SK-N-SH treated with all-trans-retinoic acid at 6 μM for 48 hours (cell line): ENCODE measurements at regions not wholly inside any gene's neighbourhood (a gene's known extent, or its start where the extent isn't known, plus 50 kb on each side); places are given as distances from the start of the nearest gene placed in this dataset.

Source experiments
- ATAC-seq: fragments of 200-7000 bp; cut with Tn5 transposase; 3 replicates; pipeline ENCODE4 v1.9.1; 2020; ENCODE audit warnings: mild to moderate bottlenecking, moderate library complexity
- BACH2 ChIP-seq: fragments of 250-450 bp; sonication (Bioruptor Pico); IDR thresholded peaks from 2 replicates; pipeline ENCODE4 v1.9.0; 2021; ENCODE audit warnings: mild to moderate bottlenecking, borderline replicate concordance
- CSDC2 ChIP-seq: fragments of 250-450 bp; sonication (Bioruptor Pico); IDR thresholded peaks from 2 replicates; pipeline ENCODE4 v1.5.0; 2020; ENCODE audit warnings: mild to moderate bottlenecking, moderate library complexity
- ESRRG ChIP-seq: fragments of 250-450 bp; sonication (Bioruptor Pico); IDR thresholded peaks from 2 replicates; pipeline ENCODE4 v1.6.1; 2021; ENCODE audit warnings: mild to moderate bottlenecking
- GLIS3 ChIP-seq: fragments of 250-450 bp; sonication (Bioruptor Pico); IDR thresholded peaks from 2 replicates; pipeline ENCODE4 v1.5.0; 2020; ENCODE audit warnings: mild to moderate bottlenecking, moderate library complexity
- ISL1 ChIP-seq: fragments of 250-450 bp; sonication (Bioruptor Pico); IDR thresholded peaks from 2 replicates; pipeline ENCODE4 v2.1.2; 2022; ENCODE audit warnings: mild to moderate bottlenecking, moderate library complexity
- OSR1 ChIP-seq: fragments of 250-450 bp; sonication (Bioruptor Pico); IDR thresholded peaks from 2 replicates; pipeline ENCODE4 v1.8.0; 2022; ENCODE audit warnings: moderate library complexity, mild to moderate bottlenecking, inconsistent platforms
- PATZ1 ChIP-seq: fragments of 250-450 bp; sonication (Bioruptor Pico); IDR thresholded peaks from 2 replicates; pipeline ENCODE4 v1.8.0; 2020; ENCODE audit warnings: mild to moderate bottlenecking, moderate library complexity, borderline replicate concordance
- PPARA ChIP-seq: fragments of 250-450 bp; sonication (Bioruptor Pico); IDR thresholded peaks from 2 replicates; pipeline ENCODE4 v1.5.0; 2020; ENCODE audit warnings: mild to moderate bottlenecking, borderline replicate concordance
- RARB ChIP-seq: fragments of 250-450 bp; sonication (Bioruptor Pico); IDR thresholded peaks from 2 replicates; pipeline ENCODE4 v1.8.0; 2021; ENCODE audit warnings: mild to moderate bottlenecking, moderate library complexity
- SNAI2 ChIP-seq: fragments of 250-450 bp; sonication (Bioruptor Pico); IDR thresholded peaks from 2 replicates; pipeline ENCODE4 v1.5.0; 2020; ENCODE audit warnings: mild to moderate bottlenecking, moderate library complexity
- TCF4 ChIP-seq: fragments of 250-450 bp; sonication (Bioruptor Pico); IDR thresholded peaks from 2 replicates; pipeline ENCODE4 v1.8.0; 2021; ENCODE audit warnings: mild to moderate bottlenecking, moderate library complexity, borderline replicate concordance
- TOX ChIP-seq: fragments of 250-450 bp; sonication (Bioruptor Pico); IDR thresholded peaks from 2 replicates; pipeline ENCODE4 v1.8.0; 2021; ENCODE audit warnings: mild to moderate bottlenecking, moderate library complexity, borderline replicate concordance
- ZC3H10 ChIP-seq: fragments of 250-450 bp; sonication (Bioruptor Pico); IDR thresholded peaks from 2 replicates; pipeline ENCODE4 v1.5.1; 2021; ENCODE audit warnings: mild to moderate bottlenecking, moderate library complexity
- ZFP3 ChIP-seq: fragments of 250-450 bp; sonication (Bioruptor Pico); IDR thresholded peaks from 2 replicates; pipeline ENCODE4 v1.5.0; 2020; ENCODE audit warnings: mild to moderate bottlenecking, moderate library complexity
- ZFP30 ChIP-seq: fragments of 450-650 bp; formaldehyde crosslinking; IDR thresholded peaks from 2 replicates; pipeline ENCODE4 v1.5.0; 2022; ENCODE audit warnings: mild to moderate bottlenecking, moderate library complexity
- ZNF565 ChIP-seq: fragments of 450-650 bp; formaldehyde crosslinking; conservative IDR thresholded peaks from 2 replicates; pipeline ENCODE4 v1.5.0; 2020; ENCODE audit warnings: low read depth, mild to moderate bottlenecking, moderate library complexity
- ZNF70 ChIP-seq: fragments of 450-650 bp; formaldehyde crosslinking; IDR thresholded peaks from 2 replicates; pipeline ENCODE4 v1.5.0; 2020; ENCODE audit warnings: mild to moderate bottlenecking, moderate library complexity
- ZNF8 ChIP-seq: fragments of 450-650 bp; formaldehyde crosslinking; IDR thresholded peaks from 2 replicates; pipeline ENCODE4 v1.5.0; 2020; ENCODE audit warnings: mild to moderate bottlenecking, moderate library complexity
- TF ChIP-seq, protein P1 (sequence below): fragments of 250-450 bp; sonication (Bioruptor Pico); IDR thresholded peaks from 2 replicates; pipeline ENCODE4 v1.5.0; 2020; ENCODE audit warnings: mild to moderate bottlenecking, moderate library complexity
- TF ChIP-seq, protein P2 (sequence below): fragments of 250-450 bp; sonication (Bioruptor Pico); IDR thresholded peaks from 2 replicates; pipeline ENCODE4 v1.5.1; 2021; ENCODE audit warnings: mild to moderate bottlenecking, moderate library complexity
- TF ChIP-seq, protein P3 (sequence below): fragments of 250-450 bp; sonication (Bioruptor Pico); IDR thresholded peaks from 2 replicates; pipeline ENCODE4 v1.8.0; 2021; ENCODE audit warnings: low read depth, mild to moderate bottlenecking, moderate library complexity, borderline replicate concordance

DNA sequence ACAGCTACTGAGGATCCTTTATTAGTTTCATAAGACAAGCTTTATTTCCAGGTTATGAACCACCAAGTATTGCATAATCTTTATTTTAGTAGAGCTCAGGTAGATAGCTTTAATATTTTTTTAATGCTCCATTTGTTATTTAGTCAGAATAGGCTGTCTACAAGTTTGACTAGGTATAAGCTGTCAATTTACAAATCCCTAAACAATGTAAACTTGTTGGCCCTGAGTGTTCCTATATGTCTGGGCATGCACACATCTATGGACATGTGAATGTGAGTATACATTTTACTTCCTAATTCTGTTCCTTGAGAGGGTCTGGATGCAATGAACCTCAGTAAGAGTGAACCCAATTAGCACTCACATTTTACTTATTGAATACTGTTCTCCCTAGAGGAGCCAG, 722.2 kb upstream of the PTPRD start:
- no peak for ATAC-seq
- TF ChIP-seq ZFP30 (CRISPR knock-in tag) (no peak), ZC3H10 (CRISPR knock-in tag) (no peak), ESRRG (CRISPR knock-in tag) (no peak), RARB (CRISPR knock-in tag) (no peak), GLIS3 (CRISPR knock-in tag) (no peak), ISL1 (CRISPR knock-in tag) (no peak), ZNF8 (no peak), TOX (CRISPR knock-in tag) (no peak), ZNF565 (CRISPR knock-in tag) (no peak), SNAI2 (CRISPR knock-in tag) (no peak)
- TF ChIP-seq, protein P1, sequence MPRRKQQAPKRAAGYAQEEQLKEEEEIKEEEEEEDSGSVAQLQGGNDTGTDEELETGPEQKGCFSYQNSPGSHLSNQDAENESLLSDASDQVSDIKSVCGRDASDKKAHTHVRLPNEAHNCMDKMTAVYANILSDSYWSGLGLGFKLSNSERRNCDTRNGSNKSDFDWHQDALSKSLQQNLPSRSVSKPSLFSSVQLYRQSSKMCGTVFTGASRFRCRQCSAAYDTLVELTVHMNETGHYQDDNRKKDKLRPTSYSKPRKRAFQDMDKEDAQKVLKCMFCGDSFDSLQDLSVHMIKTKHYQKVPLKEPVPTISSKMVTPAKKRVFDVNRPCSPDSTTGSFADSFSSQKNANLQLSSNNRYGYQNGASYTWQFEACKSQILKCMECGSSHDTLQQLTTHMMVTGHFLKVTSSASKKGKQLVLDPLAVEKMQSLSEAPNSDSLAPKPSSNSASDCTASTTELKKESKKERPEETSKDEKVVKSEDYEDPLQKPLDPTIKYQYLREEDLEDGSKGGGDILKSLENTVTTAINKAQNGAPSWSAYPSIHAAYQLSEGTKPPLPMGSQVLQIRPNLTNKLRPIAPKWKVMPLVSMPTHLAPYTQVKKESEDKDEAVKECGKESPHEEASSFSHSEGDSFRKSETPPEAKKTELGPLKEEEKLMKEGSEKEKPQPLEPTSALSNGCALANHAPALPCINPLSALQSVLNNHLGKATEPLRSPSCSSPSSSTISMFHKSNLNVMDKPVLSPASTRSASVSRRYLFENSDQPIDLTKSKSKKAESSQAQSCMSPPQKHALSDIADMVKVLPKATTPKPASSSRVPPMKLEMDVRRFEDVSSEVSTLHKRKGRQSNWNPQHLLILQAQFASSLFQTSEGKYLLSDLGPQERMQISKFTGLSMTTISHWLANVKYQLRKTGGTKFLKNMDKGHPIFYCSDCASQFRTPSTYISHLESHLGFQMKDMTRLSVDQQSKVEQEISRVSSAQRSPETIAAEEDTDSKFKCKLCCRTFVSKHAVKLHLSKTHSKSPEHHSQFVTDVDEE (CRISPR knock-in tag): no peak
- TF ChIP-seq, protein P2, sequence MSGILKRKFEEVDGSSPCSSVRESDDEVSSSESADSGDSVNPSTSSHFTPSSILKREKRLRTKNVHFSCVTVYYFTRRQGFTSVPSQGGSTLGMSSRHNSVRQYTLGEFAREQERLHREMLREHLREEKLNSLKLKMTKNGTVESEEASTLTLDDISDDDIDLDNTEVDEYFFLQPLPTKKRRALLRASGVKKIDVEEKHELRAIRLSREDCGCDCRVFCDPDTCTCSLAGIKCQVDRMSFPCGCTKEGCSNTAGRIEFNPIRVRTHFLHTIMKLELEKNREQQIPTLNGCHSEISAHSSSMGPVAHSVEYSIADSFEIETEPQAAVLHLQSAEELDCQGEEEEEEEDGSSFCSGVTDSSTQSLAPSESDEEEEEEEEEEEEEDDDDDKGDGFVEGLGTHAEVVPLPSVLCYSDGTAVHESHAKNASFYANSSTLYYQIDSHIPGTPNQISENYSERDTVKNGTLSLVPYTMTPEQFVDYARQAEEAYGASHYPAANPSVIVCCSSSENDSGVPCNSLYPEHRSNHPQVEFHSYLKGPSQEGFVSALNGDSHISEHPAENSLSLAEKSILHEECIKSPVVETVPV: no peak
- TF ChIP-seq, all 23 proteins: peak for 0

DNA sequence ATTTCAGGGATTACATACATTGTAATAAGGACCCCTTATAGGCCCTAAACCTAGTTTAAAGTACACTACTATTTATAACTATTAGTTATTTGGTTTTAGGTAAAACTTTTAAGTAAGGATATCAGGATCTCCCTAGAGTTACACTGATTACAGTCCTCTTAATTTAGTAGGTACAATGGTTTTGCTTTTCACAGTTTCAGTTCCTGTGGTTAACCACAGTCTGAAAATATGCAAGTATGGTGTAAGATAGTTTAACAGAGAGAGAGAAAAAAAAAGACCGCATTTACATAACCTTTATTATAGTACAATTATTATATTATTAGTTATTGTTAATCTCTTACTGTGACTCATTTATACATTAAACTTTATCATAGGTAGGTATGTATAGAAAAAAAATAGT, 725.3 kb upstream of the PTPRD start:
- no peak for ATAC-seq
- TF ChIP-seq, protein P3, sequence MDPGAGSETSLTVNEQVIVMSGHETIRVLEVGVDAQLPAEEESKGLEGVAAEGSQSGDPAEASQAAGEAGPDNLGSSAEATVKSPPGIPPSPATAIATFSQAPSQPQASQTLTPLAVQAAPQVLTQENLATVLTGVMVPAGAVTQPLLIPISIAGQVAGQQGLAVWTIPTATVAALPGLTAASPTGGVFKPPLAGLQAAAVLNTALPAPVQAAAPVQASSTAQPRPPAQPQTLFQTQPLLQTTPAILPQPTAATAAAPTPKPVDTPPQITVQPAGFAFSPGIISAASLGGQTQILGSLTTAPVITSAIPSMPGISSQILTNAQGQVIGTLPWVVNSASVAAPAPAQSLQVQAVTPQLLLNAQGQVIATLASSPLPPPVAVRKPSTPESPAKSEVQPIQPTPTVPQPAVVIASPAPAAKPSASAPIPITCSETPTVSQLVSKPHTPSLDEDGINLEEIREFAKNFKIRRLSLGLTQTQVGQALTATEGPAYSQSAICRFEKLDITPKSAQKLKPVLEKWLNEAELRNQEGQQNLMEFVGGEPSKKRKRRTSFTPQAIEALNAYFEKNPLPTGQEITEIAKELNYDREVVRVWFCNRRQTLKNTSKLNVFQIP (CRISPR knock-in tag): no peak
- no peak for TF ChIP-seq CSDC2 (CRISPR knock-in tag)
- TF ChIP-seq TCF4 (CRISPR knock-in tag): no peak
- TF ChIP-seq, protein P1 (CRISPR knock-in tag): no peak
- TF ChIP-seq OSR1 (CRISPR knock-in tag): no peak
- TF ChIP-seq ESRRG (CRISPR knock-in tag): no peak
- no peak for TF ChIP-seq ISL1 (CRISPR knock-in tag)
- TF ChIP-seq ZFP3: no peak
- TF ChIP-seq, protein P2: no peak
- no peak for TF ChIP-seq BACH2 (CRISPR knock-in tag)
- TF ChIP-seq ZNF70 (CRISPR knock-in tag): no peak
- TF ChIP-seq PPARA (CRISPR knock-in tag): no peak
- no peak for TF ChIP-seq ZFP30 (CRISPR knock-in tag)
- TF ChIP-seq ZC3H10 (CRISPR knock-in tag): no peak
- no peak for TF ChIP-seq RARB (CRISPR knock-in tag)
- no peak for TF ChIP-seq SNAI2 (CRISPR knock-in tag)
- no peak for TF ChIP-seq ZNF8
- no peak for TF ChIP-seq TOX (CRISPR knock-in tag)
- no peak for TF ChIP-seq PATZ1 (CRISPR knock-in tag)
